GM23338 (cell line): ENCODE measurements at regions not wholly inside any gene's neighbourhood (a gene's known extent, or its start where the extent isn't known, plus 50 kb on each side); places are given as distances from the start of the nearest gene placed in this dataset.

Experiments used
- ATAC-seq: fragments of 200-7000 bp; cut with Tn5 transposase; 3 replicates; pipeline ENCODE4 v1.9.1; 2020
- DNase-seq: peaks from one replicate; pipeline ENCODE4 v3.0.0-alpha.2; 2015; ENCODE audit warnings: low spot score
- H2AFZ ChIP-seq: fragments of 200-600 bp; sonication (generic); 2 replicates; pipeline ENCODE4 v1.8.0; 2016; ENCODE audit warnings: antibody characterized with exemption, mild to moderate bottlenecking, moderate library complexity
- H3F3A ChIP-seq: fragments of 200-600 bp; sonication (generic); replicated peaks from 2 replicates; pipeline ENCODE4 v1.8.0; 2017; ENCODE audit warnings: antibody characterized with exemption, mixed run types, low read depth
- H3K27ac ChIP-seq: fragments of 200-600 bp; sonication (generic); 2 replicates; pipeline ENCODE4 v1.6.1; 2016; ENCODE audit warnings: low read depth
- H3K27me3 ChIP-seq: fragments of 200-600 bp; sonication (generic); 2 replicates; pipeline ENCODE4 v1.8.0; 2016; ENCODE audit warnings: mild to moderate bottlenecking, mixed run types, moderate library complexity; ENCODE audit not compliant: insufficient read depth
- H3K36me3 ChIP-seq: fragments of 200-600 bp; sonication (generic); 2 replicates; pipeline ENCODE4 v1.8.0; 2016; ENCODE audit warnings: mild to moderate bottlenecking; ENCODE audit not compliant: insufficient read depth
- H3K4me1 ChIP-seq: fragments of 200-600 bp; sonication (generic); 2 replicates; pipeline ENCODE4 v1.8.0; 2016; ENCODE audit warnings: mild to moderate bottlenecking, moderate library complexity; ENCODE audit not compliant: insufficient read depth
- H3K4me2 ChIP-seq: fragments of 200-600 bp; sonication (generic); 2 replicates; pipeline ENCODE4 v1.7.1; 2017; ENCODE audit warnings: mixed run types
- H3K4me3 ChIP-seq: fragments of 200-600 bp; sonication (generic); 2 replicates; pipeline ENCODE4 v1.6.1; 2016; ENCODE audit warnings: mixed run types
- H3K79me2 ChIP-seq: fragments of 200-600 bp; sonication (generic); replicated peaks from 2 replicates; pipeline ENCODE4 v1.8.0; 2017; ENCODE audit warnings: mild to moderate bottlenecking; ENCODE audit not compliant: insufficient read depth
- H3K9me2 ChIP-seq: fragments of 200-600 bp; sonication (generic); 2 replicates; pipeline ENCODE4 v1.8.0; 2017; ENCODE audit not compliant: insufficient read depth
- H4K20me1 ChIP-seq: fragments of 200-600 bp; sonication (generic); replicated peaks from 2 replicates; pipeline ENCODE4 v1.8.0; 2017; ENCODE audit warnings: mild to moderate bottlenecking; ENCODE audit not compliant: insufficient read depth
- H3K27ac Mint-ChIP-seq: 2 replicates; pipeline ENCODE4 v1.8.0; 2020; ENCODE audit warnings: inconsistent platforms, mild to moderate bottlenecking, moderate library complexity, mixed read lengths
- H3K27me3 Mint-ChIP-seq: 3 replicates; pipeline ENCODE4 v1.8.0; 2022; ENCODE audit warnings: low read depth, mild to moderate bottlenecking, moderate library complexity, mixed read lengths, inconsistent platforms; ENCODE audit not compliant: insufficient read depth, poor library complexity
- H3K36me3 Mint-ChIP-seq: 3 replicates; pipeline ENCODE4 v1.8.0; 2021; ENCODE audit warnings: low read depth, mild to moderate bottlenecking, inconsistent platforms, moderate library complexity, mixed read lengths
- H3K4me1 Mint-ChIP-seq: 3 replicates; pipeline ENCODE4 v1.8.0; 2020; ENCODE audit warnings: mild to moderate bottlenecking, inconsistent platforms, mixed read lengths
- H3K4me3 Mint-ChIP-seq: 3 replicates; pipeline ENCODE4 v1.8.0; 2021; ENCODE audit warnings: moderate library complexity, mild to moderate bottlenecking, inconsistent platforms, mixed read lengths
- H3K9me3 Mint-ChIP-seq: 3 replicates; pipeline ENCODE4 v1.8.0; 2020; ENCODE audit warnings: moderate library complexity, mild to moderate bottlenecking, inconsistent platforms, mixed read lengths
- CREB1 ChIP-seq: fragments of 250-450 bp; sonication (Bioruptor Pico); IDR thresholded peaks from 2 replicates; pipeline ENCODE4 v1.5.0; 2020; ENCODE audit warnings: low read depth, mild to moderate bottlenecking, moderate library complexity
- EZH2 ChIP-seq: fragments of 200-600 bp; sonication (generic); IDR thresholded peaks from one replicate; pipeline ENCODE4 v1.8.0; 2017; ENCODE audit warnings: antibody characterized with exemption, mild to moderate bottlenecking, low read depth; ENCODE audit not compliant: unreplicated experiment
- EZH2phosphoT487 ChIP-seq: fragments of 200-600 bp; sonication (generic); IDR thresholded peaks from one replicate; pipeline ENCODE4 v1.8.1; 2018; ENCODE audit warnings: antibody characterized with exemption; ENCODE audit not compliant: unreplicated experiment
- JUNB ChIP-seq: IDR thresholded peaks from one replicate; pipeline ENCODE4 v1.6.1; 2016; ENCODE audit warnings: antibody characterized with exemption; ENCODE audit not compliant: unreplicated experiment
- NANOG ChIP-seq: IDR thresholded peaks from 2 replicates; pipeline ENCODE4 v1.6.1; 2016; ENCODE audit warnings: antibody characterized with exemption, borderline replicate concordance
- POLR2AphosphoS5 ChIP-seq: IDR thresholded peaks from 2 replicates; pipeline ENCODE4 v1.6.1; 2016; ENCODE audit warnings: antibody characterized with exemption, low read depth
- STAT1 ChIP-seq: IDR thresholded peaks from one replicate; pipeline ENCODE4 v1.6.1; 2016; ENCODE audit warnings: antibody characterized with exemption; ENCODE audit not compliant: unreplicated experiment
- ZNF114 ChIP-seq: fragments of 250-450 bp; sonication (Bioruptor Pico); IDR thresholded peaks from 2 replicates; pipeline ENCODE4 v1.5.0; 2020; ENCODE audit warnings: mild to moderate bottlenecking, moderate library complexity
- ZNF331 ChIP-seq: fragments of 250-450 bp; sonication (Bioruptor Pico); IDR thresholded peaks from 2 replicates; pipeline ENCODE4 v1.5.0; 2020; ENCODE audit warnings: low read depth, mild to moderate bottlenecking, moderate library complexity
- TF ChIP-seq, protein P1 (sequence below): IDR thresholded peaks from one replicate; pipeline ENCODE4 v1.6.1; 2018; ENCODE audit warnings: antibody characterized with exemption; ENCODE audit not compliant: unreplicated experiment
- TF ChIP-seq, protein P2 (sequence below): IDR thresholded peaks from 2 replicates; pipeline ENCODE4 v1.6.1; 2016; ENCODE audit warnings: antibody characterized with exemption
- TF ChIP-seq, protein P3 (sequence below), 2 experiments: fragments of 200-600 bp in 1 of 2; sonication (generic) in 1 of 2; conservative IDR thresholded peaks; 2 replicates each; pipeline versions ENCODE4 v1.5.1 to v1.6.1; 2016 to 2017; ENCODE audit warnings: antibody characterized with exemption in 2 of 2, low read depth in 2 of 2, mild to moderate bottlenecking in 2 of 2, moderate library complexity in 1 of 2
- TF ChIP-seq, protein P4 (sequence below): fragments of 250-450 bp; sonication (Bioruptor Pico); IDR thresholded peaks from 2 replicates; pipeline ENCODE4 v1.5.0; 2020; ENCODE audit warnings: mild to moderate bottlenecking, moderate library complexity

DNA sequence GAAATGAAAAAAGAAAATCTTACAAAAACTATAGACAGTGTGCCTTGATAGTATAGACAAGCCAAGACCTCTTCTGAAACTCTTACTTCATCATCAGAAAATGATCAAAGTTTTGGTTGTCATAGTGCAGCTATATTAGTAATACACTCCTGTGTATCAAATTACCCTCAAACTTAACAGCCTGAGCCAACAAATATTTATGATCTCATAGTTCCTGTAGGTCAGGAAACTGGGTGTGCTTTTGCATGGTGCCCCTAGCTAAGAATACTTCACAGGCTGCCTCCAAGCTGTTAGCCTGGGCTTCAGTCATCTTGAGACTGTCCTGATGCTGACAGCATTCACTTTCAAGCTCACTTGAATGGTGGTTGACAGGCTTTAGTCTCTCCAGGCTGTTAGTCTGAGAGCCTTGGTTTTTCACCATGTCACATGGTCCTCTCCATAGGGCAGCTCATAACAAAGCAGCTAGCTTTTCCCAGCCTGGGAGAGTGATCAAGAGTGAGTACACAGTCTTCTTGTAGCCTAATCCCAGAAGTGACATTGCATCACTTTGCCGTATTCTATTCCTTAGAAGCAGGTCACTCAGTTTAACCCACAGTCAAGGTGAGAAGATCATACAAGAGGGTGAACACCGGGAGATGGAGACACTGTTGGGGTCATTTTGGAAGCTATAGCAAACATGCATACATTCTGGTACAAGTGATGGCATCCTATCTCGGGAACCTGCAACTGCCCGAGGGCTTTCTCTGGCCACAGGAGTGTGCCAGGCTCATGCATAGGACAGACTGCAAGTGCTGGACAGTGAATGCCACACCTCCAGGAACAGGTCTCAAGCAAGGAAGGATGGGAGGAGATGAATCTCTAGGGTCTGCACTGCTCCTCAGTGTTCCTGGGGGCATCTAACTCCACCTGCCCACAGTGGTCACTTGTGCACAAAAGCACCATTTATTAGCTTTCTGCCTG lies 173.4 kb upstream of the CADPS start:
- TF ChIP-seq STAT1 = no peak
- TF ChIP-seq EZH2 = no peak
- no peak for TF ChIP-seq EZH2phosphoT487
- no peak for TF ChIP-seq JUNB
- no peak for TF ChIP-seq CREB1 (CRISPR knock-in tag)
- TF ChIP-seq ZNF331 (CRISPR knock-in tag) = no peak
- TF ChIP-seq ZNF114 = no peak
- TF ChIP-seq, protein P1, sequence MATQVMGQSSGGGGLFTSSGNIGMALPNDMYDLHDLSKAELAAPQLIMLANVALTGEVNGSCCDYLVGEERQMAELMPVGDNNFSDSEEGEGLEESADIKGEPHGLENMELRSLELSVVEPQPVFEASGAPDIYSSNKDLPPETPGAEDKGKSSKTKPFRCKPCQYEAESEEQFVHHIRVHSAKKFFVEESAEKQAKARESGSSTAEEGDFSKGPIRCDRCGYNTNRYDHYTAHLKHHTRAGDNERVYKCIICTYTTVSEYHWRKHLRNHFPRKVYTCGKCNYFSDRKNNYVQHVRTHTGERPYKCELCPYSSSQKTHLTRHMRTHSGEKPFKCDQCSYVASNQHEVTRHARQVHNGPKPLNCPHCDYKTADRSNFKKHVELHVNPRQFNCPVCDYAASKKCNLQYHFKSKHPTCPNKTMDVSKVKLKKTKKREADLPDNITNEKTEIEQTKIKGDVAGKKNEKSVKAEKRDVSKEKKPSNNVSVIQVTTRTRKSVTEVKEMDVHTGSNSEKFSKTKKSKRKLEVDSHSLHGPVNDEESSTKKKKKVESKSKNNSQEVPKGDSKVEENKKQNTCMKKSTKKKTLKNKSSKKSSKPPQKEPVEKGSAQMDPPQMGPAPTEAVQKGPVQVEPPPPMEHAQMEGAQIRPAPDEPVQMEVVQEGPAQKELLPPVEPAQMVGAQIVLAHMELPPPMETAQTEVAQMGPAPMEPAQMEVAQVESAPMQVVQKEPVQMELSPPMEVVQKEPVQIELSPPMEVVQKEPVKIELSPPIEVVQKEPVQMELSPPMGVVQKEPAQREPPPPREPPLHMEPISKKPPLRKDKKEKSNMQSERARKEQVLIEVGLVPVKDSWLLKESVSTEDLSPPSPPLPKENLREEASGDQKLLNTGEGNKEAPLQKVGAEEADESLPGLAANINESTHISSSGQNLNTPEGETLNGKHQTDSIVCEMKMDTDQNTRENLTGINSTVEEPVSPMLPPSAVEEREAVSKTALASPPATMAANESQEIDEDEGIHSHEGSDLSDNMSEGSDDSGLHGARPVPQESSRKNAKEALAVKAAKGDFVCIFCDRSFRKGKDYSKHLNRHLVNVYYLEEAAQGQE = no peak
- TF ChIP-seq, protein P2, sequence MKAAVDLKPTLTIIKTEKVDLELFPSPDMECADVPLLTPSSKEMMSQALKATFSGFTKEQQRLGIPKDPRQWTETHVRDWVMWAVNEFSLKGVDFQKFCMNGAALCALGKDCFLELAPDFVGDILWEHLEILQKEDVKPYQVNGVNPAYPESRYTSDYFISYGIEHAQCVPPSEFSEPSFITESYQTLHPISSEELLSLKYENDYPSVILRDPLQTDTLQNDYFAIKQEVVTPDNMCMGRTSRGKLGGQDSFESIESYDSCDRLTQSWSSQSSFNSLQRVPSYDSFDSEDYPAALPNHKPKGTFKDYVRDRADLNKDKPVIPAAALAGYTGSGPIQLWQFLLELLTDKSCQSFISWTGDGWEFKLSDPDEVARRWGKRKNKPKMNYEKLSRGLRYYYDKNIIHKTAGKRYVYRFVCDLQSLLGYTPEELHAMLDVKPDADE = no peak
- no peak for TF ChIP-seq POLR2AphosphoS5
- TF ChIP-seq, protein P3, sequence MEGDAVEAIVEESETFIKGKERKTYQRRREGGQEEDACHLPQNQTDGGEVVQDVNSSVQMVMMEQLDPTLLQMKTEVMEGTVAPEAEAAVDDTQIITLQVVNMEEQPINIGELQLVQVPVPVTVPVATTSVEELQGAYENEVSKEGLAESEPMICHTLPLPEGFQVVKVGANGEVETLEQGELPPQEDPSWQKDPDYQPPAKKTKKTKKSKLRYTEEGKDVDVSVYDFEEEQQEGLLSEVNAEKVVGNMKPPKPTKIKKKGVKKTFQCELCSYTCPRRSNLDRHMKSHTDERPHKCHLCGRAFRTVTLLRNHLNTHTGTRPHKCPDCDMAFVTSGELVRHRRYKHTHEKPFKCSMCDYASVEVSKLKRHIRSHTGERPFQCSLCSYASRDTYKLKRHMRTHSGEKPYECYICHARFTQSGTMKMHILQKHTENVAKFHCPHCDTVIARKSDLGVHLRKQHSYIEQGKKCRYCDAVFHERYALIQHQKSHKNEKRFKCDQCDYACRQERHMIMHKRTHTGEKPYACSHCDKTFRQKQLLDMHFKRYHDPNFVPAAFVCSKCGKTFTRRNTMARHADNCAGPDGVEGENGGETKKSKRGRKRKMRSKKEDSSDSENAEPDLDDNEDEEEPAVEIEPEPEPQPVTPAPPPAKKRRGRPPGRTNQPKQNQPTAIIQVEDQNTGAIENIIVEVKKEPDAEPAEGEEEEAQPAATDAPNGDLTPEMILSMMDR (conservative IDR thresholded peaks at IDR 0.05; ENCODE audit: low read depth in 2 of 2) = no peak
- TF ChIP-seq, protein P4, sequence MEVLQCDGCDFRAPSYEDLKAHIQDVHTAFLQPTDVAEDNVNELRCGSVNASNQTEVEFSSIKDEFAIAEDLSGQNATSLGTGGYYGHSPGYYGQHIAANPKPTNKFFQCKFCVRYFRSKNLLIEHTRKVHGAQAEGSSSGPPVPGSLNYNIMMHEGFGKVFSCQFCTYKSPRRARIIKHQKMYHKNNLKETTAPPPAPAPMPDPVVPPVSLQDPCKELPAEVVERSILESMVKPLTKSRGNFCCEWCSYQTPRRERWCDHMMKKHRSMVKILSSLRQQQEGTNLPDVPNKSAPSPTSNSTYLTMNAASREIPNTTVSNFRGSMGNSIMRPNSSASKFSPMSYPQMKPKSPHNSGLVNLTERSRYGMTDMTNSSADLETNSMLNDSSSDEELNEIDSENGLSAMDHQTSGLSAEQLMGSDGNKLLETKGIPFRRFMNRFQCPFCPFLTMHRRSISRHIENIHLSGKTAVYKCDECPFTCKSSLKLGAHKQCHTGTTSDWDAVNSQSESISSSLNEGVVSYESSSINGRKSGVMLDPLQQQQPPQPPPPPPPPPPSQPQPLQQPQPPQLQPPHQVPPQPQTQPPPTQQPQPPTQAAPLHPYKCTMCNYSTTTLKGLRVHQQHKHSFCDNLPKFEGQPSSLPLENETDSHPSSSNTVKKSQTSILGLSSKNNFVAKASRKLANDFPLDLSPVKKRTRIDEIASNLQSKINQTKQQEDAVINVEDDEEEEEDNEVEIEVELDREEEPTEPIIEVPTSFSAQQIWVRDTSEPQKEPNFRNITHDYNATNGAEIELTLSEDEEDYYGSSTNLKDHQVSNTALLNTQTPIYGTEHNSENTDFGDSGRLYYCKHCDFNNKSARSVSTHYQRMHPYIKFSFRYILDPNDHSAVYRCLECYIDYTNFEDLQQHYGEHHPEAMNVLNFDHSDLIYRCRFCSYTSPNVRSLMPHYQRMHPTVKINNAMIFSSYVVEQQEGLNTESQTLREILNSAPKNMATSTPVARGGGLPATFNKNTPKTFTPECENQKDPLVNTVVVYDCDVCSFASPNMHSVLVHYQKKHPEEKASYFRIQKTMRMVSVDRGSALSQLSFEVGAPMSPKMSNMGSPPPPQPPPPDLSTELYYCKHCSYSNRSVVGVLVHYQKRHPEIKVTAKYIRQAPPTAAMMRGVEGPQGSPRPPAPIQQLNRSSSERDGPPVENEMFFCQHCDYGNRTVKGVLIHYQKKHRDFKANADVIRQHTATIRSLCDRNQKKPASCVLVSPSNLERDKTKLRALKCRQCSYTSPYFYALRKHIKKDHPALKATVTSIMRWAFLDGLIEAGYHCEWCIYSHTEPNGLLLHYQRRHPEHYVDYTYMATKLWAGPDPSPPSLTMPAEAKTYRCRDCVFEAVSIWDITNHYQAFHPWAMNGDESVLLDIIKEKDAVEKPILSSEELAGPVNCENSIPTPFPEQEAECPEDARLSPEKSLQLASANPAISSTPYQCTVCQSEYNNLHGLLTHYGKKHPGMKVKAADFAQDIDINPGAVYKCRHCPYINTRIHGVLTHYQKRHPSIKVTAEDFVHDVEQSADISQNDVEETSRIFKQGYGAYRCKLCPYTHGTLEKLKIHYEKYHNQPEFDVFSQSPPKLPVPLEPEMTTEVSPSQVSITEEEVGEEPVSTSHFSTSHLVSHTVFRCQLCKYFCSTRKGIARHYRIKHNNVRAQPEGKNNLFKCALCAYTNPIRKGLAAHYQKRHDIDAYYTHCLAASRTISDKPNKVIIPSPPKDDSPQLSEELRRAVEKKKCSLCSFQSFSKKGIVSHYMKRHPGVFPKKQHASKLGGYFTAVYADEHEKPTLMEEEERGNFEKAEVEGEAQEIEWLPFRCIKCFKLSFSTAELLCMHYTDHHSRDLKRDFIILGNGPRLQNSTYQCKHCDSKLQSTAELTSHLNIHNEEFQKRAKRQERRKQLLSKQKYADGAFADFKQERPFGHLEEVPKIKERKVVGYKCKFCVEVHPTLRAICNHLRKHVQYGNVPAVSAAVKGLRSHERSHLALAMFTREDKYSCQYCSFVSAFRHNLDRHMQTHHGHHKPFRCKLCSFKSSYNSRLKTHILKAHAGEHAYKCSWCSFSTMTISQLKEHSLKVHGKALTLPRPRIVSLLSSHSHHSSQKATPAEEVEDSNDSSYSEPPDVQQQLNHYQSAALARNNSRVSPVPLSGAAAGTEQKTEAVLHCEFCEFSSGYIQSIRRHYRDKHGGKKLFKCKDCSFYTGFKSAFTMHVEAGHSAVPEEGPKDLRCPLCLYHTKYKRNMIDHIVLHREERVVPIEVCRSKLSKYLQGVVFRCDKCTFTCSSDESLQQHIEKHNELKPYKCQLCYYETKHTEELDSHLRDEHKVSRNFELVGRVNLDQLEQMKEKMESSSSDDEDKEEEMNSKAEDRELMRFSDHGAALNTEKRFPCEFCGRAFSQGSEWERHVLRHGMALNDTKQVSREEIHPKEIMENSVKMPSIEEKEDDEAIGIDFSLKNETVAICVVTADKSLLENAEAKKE = no peak
- no peak for TF ChIP-seq NANOG
- ATAC-seq (no peak), DNase-seq (no peak)
- H3K9me3 Mint-ChIP-seq = peaks cover 2% of the 10 kb centered on the region; the same call in 1 of the 3 replicates
- H3K36me3 Mint-ChIP-seq = peaks cover 8% of the 10 kb centered on the region
- H3K27ac Mint-ChIP-seq = no peak overlapping the region
- peaks cover 7% of the 10 kb centered on the region; the same call in 1 of the 2 replicates for H3K9me2 ChIP-seq
- no peaks in the 10 kb centered on the region for H3K27me3 Mint-ChIP-seq
- H3F3A ChIP-seq = no peaks in the 10 kb centered on the region
- H3K79me2 ChIP-seq = no peaks in the 10 kb centered on the region
- no peaks in the 10 kb centered on the region for H3K36me3 ChIP-seq
- H3K27me3 ChIP-seq = no peaks in the 10 kb centered on the region
- H3K4me1 Mint-ChIP-seq = peaks cover 24% of the 10 kb centered on the region
- peaks cover 23% of the 10 kb centered on the region for H3K4me1 ChIP-seq
- H3K4me2 ChIP-seq = no peak overlapping the region
- no peak overlapping the region for H3K4me3 Mint-ChIP-seq
- H4K20me1 ChIP-seq = no peaks in the 10 kb centered on the region
- no peak overlapping the region for H3K27ac ChIP-seq
- no peak overlapping the region for H3K4me3 ChIP-seq
- H2AFZ ChIP-seq = no peak overlapping the region
